ENCODE measurements at regions not wholly inside any gene's neighbourhood (a gene's known extent, or its start where the extent isn't known, plus 50 kb on each side); places are given as distances from the start of the nearest gene placed in this dataset.
A peak's percentile ranks its signal among the peaks of the same experiment; 100 is the strongest.

GRCh38 chr9:13430368-13431221 lies 151.1 kb upstream of the MPDZ start:
- TF ChIP-seq CTCF (IDR thresholded peaks at IDR 0.05), result no peak
- no peaks in the 10 kb centered on the region for H3K36me3 ChIP-seq
- no peaks in the 10 kb centered on the region for H3K27me3 ChIP-seq (replicated peaks; ENCODE audit: insufficient read depth)
- H3K27ac ChIP-seq, result no peak overlapping the region
- peaks cover 0 to 7% of the 10 kb centered on the region in 2 donors for H3K4me1 ChIP-seq (ENCODE audit: control insufficient read depth in 1 of 2, low read depth in 2 of 2)
- no peak overlapping the region for H3K4me3 ChIP-seq
- ATAC-seq (ENCODE audit: insufficient number of reproducible peaks, low FRiP score, low read depth) (no peak), DNase-seq (ENCODE audit: low spot score) (no peak)
- H3K9me3 ChIP-seq, result no peaks in the 10 kb centered on the region

- DNase-seq (ENCODE audit: low spot score) (no peak), ATAC-seq (ENCODE audit: insufficient number of reproducible peaks, low FRiP score, low read depth) (no peak)
- Histone ChIP-seq H3K36me3 (no peaks in the 10 kb centered on the region), H3K27me3 (replicated peaks; ENCODE audit: insufficient read depth) (no peaks in the 10 kb centered on the region), H3K4me3 (no peak overlapping the region), H3K27ac (no peak overlapping the region), H3K4me1 (ENCODE audit: control insufficient read depth in 1 of 2, low read depth in 2 of 2) (peaks cover 0 to 7% of the 10 kb centered on the region in 2 donors), H3K9me3 (no peaks in the 10 kb centered on the region)
- no peak for TF ChIP-seq CTCF (IDR thresholded peaks at IDR 0.05)
Observed at GRCh38 chr9:13429301-13430190, 150.1 kb upstream of the MPDZ start.

GRCh38 chr9:13428766-13429165 lies 149.3 kb upstream of the MPDZ start:
- ATAC-seq (ENCODE audit: insufficient number of reproducible peaks, low FRiP score, low read depth) (no peak), DNase-seq (ENCODE audit: low spot score) (no peak)
- Histone ChIP-seq H3K27ac (no peak overlapping the region), H3K4me3 (no peak overlapping the region), H3K36me3 (no peaks in the 10 kb centered on the region), H3K4me1 (ENCODE audit: control insufficient read depth in 1 of 2, low read depth in 2 of 2) (peaks cover 0 to 7% of the 10 kb centered on the region in 2 donors), H3K9me3 (no peaks in the 10 kb centered on the region), H3K27me3 (replicated peaks; ENCODE audit: insufficient read depth) (no peaks in the 10 kb centered on the region)
- TF ChIP-seq CTCF (IDR thresholded peaks at IDR 0.05), result no peak

GRCh38 chr9:13427587-13427986 lies 148.1 kb upstream of the MPDZ start:
- TF ChIP-seq CTCF (IDR thresholded peaks at IDR 0.05), result peak; percentile 83
- Histone ChIP-seq H3K4me1 (ENCODE audit: control insufficient read depth in 1 of 2, low read depth in 2 of 2) (peaks cover 0 to 7% of the 10 kb centered on the region in 2 donors), H3K27ac (no peak overlapping the region), H3K9me3 (no peaks in the 10 kb centered on the region), H3K36me3 (no peaks in the 10 kb centered on the region), H3K27me3 (replicated peaks; ENCODE audit: insufficient read depth) (no peaks in the 10 kb centered on the region), H3K4me3 (no peak overlapping the region)
- DNase-seq (ENCODE audit: low spot score), result no peak
- no peak for ATAC-seq (ENCODE audit: insufficient number of reproducible peaks, low FRiP score, low read depth)

GRCh38 chr9:13426606-13427005 lies 147.1 kb upstream of the MPDZ start:
- Histone ChIP-seq H3K4me3 (no peak overlapping the region), H3K36me3 (no peaks in the 10 kb centered on the region), H3K27ac (no peak overlapping the region), H3K27me3 (replicated peaks; ENCODE audit: insufficient read depth) (no peaks in the 10 kb centered on the region), H3K4me1 (ENCODE audit: control insufficient read depth in 1 of 2, low read depth in 2 of 2) (peaks cover 0 to 7% of the 10 kb centered on the region in 2 donors), H3K9me3 (no peaks in the 10 kb centered on the region)
- no peak for ATAC-seq (ENCODE audit: insufficient number of reproducible peaks, low FRiP score, low read depth)
- DNase-seq (ENCODE audit: low spot score), result no peak
- no peak for TF ChIP-seq CTCF (IDR thresholded peaks at IDR 0.05)

Measured in thoracic aorta (tissue), 2 donors.